ENCODE measurements at regions not wholly inside any gene's neighbourhood (a gene's known extent, or its start where the extent isn't known, plus 50 kb on each side); places are given as distances from the start of the nearest gene placed in this dataset.
A peak's percentile ranks its signal among the peaks of the same experiment; 100 is the strongest.

DNA sequence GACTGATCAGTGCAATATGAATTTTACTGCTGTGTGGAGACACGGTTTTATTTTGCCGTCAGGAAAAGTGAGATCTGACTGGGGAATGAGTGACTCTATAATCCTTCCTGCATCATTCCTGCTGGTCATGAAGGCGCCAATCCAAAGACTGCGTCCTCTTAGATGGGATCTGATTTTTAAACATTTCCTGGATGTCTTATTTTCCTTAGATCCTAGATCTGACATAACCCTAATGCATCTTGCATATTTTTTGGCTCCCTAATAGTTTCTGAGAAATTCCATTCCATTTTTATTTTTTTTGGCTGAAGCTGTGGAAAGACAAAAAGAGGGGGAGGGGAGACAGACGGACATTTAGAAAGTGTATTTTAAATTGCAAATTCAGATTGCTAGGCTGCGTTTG, 454.9 kb upstream of the FAT1 start:
- no peak for DNase-seq

DNA sequence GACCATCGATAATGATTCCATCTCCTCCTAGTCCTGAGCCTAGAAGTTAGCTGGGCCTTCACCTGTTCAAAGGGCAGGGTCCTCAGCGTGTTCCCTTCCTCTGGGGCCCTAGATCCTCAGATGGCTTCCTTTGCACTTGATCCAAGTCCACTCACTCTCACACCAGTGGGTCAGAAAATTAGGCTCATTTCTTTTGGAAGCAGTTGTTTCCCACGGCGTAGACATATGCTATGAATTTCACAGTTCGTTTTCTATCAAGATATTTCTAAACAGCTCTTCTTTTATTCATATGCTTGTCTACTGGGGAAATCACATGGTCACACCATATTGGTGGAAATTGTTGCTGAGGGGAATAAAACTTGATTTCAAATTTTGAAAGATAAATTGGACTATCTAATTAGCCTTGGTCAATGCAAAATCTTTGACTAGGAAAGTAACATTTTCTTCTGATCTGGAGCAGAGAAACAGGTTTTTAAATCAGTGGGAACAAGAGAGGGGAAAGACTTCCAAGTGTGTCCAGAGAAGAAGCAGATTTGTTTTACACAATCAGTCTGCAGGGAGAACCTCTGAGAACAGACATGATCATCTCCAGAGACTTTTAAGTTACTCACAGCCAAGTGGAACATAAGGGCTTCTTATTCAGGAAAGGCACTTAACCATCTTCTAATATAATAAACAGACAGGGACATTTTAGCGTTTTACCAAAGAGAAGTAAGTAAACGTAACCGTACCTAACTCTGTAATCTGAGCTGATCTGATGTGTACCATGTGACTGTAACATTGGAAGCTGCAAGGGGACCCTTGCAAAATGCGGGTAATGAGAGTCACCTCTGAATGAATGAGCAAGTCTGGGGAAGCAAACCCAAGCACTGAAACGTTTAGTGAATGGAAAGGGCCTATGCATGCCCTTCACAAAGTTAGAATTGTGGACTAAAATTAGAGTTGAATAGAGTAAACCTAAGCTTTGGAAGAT, 455.7 kb upstream of the FAT1 start:
- DNase-seq = no peak

DNA sequence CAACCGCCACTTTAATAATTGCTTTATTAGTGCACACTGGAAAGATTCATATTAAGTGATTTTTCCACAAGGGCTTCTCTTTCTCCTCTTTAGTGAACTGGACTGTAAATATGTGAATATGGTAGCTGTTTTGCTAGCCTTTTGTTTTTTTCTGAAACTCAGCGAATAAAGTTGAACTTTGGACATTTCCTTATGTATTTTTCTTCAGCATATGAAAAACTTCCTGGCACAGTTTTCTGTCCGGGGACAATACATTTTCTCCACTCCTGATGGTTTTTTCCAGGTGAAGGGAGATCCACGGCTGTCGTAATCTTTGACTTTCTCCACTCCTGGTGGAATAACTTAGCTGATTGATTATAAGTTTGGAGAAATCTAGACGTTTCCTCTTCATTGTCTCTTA, 457.4 kb upstream of the FAT1 start:
- DNase-seq = no peak

DNA sequence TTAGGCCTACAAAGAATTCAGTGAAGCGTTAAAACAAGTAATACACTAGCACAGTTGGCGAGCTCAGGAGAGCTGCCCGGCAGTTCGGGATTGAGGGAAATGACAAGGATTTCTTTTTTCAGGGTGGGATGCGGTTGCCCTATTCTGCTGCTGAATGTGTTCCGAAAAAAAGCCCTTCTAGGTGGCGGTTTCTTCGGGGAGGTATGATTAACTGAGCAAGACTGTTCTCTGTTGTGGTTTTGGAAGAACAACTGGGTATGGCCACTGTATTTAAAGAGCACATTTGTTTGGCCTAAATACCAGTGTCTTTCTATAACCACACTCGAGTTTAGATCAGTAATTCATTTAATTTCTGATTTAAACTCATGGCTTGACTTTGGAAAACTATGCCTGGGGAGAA, 459.7 kb upstream of the FAT1 start:
- DNase-seq = no peak

DNA sequence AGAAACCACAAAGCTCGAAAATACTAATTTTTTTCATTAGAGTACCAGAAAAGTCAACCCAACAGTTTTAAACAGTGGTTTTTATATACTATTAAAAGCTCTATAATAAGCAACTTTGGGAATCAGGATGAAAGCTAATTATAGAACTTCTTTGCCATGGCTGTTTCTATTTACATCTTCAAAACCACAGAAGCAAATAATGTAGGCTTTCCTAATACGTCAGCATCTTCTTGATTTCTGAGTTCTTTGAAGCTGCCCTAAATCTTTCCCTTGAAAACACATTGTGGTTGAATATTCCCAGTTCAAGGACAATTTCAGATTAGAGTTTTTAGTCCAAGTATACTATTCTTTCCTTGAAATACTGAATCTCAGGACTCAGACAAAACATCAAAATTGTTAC, 460.2 kb upstream of the FAT1 start:
- no peak for DNase-seq

DNA sequence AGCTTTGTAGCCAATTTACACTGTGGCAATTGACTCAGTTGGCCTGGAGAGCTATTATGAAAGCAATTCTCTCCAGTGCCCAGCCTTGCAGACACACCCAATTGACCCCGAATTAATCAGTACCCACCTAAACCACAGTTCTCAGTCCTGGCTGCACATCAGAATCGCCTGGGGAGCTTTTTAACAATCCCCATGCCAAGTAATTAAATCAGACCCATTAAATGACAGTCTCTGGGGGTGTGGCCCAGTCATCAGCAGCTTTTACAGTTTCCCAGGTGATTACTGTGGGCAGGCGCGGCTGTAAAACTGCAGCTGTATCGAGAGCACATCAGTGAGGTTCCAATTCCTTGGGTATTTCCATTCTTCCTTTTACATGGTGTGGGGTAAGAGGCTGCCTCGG, 460.9 kb upstream of the FAT1 start:
- DNase-seq = no peak

DNA sequence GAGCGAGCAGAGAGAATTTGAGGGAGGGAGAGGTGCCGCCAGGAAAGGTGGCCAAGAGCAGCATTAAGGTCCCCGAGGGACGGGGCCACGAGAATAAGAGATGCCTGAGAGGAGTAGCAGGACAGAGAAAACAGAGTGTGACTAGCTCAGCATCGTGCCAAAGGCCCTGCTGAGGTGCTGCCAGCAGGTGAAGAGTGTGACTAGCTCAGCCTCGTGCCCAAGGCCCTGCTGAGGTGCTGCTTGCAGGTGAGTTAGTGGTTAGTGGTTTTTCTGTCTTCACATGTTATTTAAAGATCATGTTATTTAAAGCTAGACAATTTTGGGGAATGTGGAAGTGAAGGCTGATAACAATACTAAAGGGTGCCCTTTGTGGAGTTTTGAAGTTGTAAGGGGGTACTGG, 464.5 kb upstream of the FAT1 start:
- no peak for DNase-seq

DNA sequence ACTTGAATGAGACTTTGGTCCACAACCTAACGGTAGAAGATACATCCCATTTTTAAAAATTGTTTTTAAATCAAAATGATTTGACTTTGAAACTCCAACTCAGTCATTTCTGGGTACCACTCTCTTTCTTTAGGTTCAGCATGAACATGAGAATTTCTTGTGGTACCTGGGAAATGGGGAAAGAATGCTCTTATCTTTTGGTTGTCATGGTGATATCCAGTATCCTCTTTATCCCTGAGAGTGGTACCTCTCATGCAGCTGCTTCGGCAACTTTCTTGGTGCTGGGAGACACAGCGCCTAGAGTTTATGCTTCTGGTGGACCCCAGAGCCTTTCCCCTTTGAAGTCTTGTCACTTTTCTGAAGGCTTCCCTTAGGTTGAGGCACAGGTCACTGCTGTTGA, 465.1 kb upstream of the FAT1 start:
- no peak for DNase-seq

DNA sequence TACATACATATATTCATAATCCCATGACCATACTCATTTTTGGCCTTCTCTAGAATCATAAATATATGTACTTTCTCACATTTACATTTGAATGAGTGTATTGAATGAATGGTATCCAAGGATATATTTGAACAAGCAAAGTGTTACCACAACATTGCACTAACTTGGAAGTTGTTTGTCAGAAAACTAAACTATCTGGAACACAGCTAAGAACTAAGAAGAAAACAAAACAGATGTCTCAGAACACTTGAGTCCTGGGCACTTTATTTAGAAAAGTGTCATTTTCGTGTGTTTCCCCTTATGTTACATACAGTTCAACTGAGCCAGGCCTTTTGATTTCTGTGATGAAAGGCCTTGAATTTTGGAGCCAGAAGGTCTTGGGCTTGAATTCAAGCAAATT, 466.7 kb upstream of the FAT1 start:
- no peak for DNase-seq

DNA sequence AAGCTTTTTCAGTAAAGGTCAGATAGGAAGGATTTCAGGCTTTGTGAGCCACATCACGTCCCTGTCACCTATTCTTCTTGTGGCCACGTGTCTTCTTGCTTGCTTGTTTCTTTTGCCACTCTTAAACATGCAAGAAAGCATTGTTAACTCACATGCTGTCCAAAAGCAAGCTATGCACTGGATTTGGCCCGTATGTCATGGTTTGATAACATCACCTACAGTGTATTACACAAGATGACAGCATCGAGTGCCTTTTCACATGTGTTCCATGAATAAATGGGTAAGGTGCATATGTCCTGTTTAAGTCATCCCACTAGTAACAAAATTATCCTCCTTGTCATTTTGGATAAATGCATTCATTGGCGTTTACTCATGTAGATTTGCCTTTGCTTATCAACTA, 468.0 kb upstream of the FAT1 start:
- DNase-seq = no peak

DNA sequence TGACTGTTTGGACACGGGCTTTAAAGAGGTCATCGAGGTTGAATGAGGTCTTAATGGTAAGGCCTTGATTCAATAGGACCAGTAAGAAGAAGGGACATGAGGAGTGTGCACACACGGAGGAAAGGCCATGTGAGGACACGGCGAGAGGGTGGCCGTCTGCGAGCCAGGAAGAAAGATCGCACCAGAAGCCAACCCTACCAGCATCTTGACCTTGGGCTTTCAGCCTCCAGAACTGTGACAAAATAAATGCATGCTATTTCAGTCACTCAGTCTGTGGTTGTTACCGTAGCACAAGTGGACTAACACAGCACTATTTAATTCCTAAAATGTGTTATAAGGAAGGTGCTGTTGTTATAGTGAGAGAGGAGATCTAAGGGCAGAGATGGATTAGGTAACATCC, 468.6 kb upstream of the FAT1 start:
- DNase-seq = no peak

DNA sequence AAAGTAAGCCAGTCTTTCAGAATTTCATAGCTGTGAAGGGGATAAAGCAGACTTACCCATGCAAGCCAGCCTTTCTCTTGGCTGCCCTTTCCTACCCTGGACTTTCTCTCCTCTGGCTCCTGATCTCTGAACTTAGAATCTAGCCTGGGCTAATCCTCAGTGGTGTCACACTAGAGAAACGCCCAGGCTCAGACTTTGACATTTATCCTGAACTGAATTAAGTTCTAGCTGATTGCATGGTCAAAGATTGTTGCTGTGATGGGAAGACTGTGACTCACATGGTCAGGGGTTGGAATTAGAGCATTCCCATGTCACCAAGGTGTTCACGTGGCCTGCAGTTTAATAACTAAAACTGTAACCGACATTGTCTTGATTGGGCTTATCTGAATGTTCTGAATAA, 469.5 kb upstream of the FAT1 start:
- no peak for DNase-seq

DNA sequence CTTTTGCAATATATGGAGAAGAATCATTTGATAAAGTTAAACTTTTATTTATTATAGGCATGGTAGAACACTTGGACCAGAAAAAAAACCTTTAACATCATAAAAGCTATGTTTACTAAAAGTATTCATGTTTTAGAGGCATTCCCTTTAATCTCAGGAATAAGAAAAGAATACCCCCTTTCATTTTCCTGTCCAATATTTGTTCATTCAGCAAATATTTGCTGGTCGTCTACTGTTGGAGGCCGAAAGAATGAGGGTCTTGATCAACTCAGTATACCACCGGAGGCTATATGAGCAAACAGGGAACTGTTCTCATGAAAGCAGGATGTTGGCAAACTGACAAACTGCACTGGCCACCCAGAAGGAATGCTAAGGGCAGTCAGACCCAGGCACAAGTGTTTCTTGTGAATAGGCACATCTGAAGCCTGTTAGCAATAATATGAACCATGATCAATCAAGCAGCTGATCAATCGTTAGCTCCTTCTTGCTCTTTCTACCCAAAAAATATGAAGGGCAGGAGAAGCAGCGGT, 480.8 kb upstream of the FAT1 start:
- no peak for DNase-seq

DNA sequence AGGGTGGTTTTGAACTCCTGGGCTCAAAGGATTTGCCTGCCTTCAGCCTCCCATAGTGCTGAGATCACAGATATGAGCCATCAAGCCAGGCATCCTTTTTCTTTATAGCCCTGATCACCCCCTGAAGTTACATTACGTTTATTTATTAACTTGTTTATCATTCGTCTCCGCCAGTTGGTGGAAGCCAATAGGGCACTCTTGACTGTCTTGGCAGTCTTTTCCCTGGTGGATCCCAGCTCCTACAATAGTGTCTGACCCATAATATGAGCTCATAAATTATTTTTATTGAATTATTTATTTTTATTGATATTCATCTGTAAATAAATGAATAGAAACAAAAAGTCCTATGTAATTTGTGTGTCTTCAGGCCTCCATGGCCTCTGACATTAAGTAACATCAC, 484.3 kb upstream of the FAT1 start:
- no peak for DNase-seq

DNA sequence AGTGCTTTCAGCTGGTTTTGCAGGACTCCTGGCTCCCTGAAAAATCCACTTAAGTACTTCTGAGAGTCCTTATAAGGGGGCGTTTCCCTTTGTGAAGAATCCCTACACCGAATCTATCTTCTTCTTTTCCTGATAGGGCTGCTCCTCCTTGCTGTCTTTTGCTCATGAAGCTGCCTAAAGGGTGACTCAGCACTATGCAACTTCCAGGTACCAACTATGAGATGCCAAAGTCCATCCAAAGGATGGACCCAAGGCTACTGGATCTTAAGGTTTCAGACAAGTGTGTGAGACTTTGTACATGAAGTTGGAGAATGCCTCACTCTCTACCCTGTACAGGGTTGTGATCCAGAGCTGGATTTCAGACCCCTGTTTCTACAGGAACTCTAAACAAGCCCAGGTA, 485.0 kb upstream of the FAT1 start:
- DNase-seq = no peak

DNA sequence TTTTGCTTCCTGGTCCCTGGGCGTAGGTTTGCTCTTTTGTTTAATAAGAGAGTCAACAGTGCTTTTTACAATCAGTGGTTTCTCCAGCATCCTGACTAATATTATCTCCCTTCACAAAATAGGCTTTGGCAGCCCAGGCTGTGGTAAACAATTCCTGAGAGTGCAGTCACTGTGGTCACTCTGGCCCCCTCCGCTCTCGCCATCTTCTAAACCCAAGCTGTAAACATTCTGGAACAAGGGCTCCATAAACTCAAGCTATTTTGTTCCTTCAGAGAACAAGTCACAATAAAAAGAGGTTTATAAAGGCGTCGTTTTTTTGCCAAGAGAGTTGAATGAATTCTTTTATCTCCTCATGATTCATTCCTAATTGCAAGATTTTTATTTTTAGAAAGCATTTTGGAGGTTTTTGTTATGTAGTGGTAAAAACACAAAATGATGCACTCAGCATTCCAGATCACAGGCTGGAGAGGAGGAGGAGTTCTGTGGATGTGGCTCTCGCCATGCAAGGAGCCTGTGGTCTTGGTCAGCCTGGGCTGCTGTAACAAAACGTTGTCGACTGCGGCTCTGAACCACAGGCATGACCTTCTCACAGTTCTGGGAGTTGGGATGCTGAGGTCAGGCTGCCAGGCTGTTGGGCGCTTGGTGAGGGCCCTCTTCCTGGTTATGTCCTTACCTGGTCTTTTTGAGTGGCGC, 486.4 kb upstream of the FAT1 start:
- peak in 4 of 56 donors; percentile 2 to 7 (median 4) for DNase-seq

DNA sequence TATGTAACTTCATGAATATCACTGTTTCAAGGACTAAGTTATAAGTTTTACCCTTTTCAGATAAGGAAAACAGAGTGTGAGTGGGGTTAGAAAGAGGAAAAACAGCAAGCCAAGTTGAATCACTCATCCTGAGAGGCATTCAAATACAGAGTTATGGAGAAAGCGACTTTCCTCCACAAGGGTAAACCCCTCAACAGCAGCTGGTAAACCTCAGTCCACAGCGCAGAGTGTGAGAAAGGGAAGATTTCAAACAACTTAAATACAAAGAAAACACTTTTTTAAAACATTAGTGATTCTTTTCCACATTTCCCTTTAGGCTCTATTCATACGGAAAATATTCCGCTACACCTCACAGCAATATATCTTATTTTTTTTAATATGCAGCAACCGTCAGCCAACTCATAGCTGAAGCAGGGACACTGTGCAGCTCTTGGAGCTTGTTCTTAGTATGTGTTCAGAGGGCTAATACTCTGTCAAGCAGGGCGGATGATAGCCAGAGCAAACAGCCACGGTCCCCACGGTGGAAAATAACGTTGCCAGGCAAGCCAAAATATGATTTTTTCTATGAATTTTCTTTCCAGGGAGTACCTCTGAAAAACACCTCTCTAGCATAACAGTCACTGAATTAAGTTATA, 488.9 kb upstream of the FAT1 start:
- no peak for DNase-seq

DNA sequence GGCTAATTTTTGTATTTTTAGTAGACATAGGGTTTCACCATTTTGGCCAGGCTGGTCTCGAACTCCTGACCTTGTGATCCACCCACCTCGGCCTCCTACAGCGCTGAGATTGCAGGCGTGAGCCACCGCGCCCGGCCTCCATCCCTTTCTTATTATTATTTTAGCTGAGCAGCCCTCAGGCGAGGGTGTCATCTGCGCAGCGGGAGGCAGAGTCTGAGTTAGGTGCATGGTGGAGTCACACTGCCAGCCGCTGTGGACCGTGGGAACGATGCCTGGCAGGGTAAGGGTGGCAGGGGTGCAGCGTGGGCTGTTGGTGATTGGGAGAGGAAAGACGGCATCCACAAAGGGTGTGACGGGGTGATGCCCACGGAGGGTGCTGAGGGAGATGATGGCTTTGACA, 491.8 kb upstream of the FAT1 start:
- no peak for DNase-seq

DNA sequence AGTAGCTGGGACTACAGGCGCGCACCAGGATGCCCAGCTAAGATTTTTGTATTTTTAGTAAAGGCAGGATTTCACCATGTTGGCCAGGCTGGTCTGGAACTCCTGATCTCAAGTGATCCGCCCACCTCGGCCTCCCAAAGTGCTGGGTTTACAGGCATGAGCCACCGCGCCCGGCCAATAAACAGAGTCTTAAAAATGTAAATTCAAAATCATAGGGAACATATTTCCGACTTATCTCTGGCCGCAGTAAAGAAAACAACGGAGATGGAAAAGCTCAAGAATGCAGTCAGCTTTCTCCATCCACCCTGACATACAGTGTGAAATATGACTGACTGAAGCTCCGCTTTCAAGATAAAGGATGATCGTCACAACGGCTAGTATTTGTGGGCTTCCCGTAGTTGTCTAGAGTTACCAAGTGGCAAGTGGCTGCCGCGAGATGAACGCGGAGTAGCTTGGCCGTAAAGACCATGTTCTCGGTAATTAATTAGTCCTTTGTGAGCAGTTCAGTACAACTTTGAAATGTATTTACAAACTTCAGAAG, 495.1 kb upstream of the FAT1 start:
- DNase-seq = no peak

DNA sequence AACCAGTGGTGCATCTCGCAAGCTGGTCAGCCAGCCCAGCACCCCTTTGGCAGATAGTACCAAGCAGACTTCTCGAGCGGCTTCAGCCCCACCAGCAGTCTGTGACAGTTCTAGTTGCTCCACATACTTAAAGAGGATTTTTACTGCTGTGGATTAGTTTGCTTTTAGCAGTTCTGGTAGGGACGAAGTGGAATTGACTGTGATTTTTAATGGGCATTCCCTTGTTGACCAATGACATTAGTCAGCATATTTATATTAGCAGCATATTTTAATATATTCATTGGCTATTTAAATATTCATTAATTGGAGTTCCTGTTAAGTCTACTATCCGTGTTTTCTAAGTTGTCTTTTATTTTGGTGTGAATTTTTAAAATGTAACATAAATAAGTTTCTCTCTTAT, 500.9 kb upstream of the FAT1 start:
- no peak for DNase-seq

DNA sequence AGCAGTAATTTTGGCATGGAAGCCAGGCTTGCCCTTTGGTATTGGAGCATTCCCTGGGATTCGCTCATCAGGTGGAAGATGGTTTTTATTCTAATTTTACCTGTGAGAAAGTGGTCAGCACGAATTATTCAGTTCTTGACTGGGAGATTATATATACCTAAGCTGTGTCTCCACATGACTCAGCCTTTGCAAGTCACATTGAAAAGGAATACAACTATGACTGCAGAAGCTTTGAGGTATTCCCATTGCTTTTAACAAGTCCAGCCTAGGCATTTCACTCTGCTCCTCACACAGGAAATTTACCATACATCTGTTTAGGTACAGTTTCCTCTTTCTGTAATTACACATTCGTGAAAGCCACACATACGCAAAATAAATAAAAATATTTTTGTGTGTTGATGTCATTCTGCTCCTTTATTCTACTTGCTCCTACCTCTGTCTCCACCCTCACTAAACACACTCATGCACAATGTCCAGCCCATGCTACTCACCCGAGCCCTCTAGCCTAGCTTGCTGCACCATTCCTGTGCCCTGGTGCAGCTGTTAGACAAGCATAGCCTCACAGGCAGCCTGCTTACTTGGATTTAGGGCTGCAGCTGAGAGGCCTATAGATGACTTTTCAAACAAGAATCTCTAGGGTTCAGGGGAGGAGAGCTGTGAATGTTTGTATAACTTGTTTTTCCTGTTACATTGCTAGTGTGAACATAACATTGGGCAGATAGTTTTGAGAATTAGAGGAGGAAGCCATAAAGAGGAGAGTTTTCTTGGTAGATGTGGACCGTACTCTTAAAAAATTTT, 504.4 kb upstream of the FAT1 start:
- DNase-seq = no peak

All from amygdala (tissue), 56 donors.